GM12875 (cell line): ENCODE measurements at regions not wholly inside any gene's neighbourhood (a gene's known extent, or its start where the extent isn't known, plus 50 kb on each side); places are given as distances from the start of the nearest gene placed in this dataset.

ENCODE experiments used
- H3K4me3 ChIP-seq: one replicate; pipeline ENCODE4 v1.5.1; 2011; ENCODE audit warnings: low read depth, low read length, control low read depth
- TF ChIP-seq, protein P1 (sequence below): IDR thresholded peaks from 2 replicates; pipeline ENCODE4 v1.5.1; 2011; ENCODE audit warnings: low read depth, mild to moderate bottlenecking, control low read depth, inconsistent platforms, low read length, moderate library complexity, borderline replicate concordance; ENCODE audit not compliant: insufficient read depth

DNA sequence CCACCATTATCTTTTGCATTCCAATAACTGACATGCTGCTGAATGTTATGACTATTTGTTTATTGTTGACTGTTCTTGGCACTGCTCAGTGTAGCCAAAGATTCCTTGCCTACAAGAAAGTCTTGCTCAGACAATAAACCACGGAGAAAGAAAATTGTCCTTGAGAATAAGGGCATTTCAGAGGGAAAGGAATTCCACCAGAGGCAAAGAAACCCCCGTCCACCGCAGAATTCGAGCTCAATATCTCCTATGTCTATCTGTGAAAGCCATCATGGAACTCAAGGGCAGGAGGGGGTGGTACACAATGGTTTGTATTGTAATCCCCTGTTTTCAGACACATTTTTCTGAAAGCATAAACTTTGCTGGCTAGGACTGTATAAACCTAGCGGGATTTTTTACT, 70.3 kb upstream of the ADAMTS16 start:
- H3K4me3 ChIP-seq: no peak overlapping the region
- TF ChIP-seq, protein P1, sequence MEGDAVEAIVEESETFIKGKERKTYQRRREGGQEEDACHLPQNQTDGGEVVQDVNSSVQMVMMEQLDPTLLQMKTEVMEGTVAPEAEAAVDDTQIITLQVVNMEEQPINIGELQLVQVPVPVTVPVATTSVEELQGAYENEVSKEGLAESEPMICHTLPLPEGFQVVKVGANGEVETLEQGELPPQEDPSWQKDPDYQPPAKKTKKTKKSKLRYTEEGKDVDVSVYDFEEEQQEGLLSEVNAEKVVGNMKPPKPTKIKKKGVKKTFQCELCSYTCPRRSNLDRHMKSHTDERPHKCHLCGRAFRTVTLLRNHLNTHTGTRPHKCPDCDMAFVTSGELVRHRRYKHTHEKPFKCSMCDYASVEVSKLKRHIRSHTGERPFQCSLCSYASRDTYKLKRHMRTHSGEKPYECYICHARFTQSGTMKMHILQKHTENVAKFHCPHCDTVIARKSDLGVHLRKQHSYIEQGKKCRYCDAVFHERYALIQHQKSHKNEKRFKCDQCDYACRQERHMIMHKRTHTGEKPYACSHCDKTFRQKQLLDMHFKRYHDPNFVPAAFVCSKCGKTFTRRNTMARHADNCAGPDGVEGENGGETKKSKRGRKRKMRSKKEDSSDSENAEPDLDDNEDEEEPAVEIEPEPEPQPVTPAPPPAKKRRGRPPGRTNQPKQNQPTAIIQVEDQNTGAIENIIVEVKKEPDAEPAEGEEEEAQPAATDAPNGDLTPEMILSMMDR: no peak

DNA sequence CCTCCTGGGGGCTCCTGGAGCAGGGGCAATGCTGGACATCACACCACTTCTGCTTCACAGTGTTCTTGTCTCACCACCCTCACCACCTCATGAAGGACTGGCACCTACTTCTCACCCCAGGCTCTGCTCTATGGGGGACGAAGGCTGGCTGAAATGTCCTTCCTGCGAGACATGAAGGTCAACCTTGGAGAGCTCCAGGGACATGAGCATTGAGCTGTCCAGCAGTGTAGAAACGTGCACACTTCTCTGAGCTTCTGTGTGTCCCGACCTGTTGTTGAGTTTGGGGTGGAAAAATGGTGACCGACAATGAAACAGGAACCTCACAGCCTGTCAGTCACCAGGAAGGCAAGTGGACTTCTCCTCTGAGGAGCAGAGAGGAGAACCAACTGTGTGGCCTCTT, 68.6 kb upstream of the ADAMTS16 start:
- TF ChIP-seq, protein P1: no peak
- H3K4me3 ChIP-seq: no peak overlapping the region

DNA sequence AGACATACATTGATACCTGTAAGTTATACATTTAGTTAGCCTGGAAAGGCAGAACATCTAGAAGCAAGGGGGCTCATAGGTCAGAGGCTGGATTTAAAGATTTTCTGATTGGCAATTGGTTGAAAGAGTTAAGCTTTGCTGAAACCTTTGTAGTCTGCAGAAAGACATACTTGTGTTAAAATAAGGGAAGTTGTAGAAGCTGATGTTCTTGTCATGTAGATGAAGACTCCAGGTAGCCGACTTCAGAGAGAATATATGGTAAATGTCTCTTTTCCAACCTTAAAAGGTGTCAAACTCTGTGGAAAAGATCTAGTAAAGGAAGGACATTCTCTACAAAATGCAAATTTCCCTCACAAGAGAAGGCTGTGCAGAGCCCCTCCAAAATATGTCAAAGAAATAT, 62.9 kb upstream of the ADAMTS16 start:
- TF ChIP-seq, protein P1: no peak
- H3K4me3 ChIP-seq: no peak overlapping the region

DNA sequence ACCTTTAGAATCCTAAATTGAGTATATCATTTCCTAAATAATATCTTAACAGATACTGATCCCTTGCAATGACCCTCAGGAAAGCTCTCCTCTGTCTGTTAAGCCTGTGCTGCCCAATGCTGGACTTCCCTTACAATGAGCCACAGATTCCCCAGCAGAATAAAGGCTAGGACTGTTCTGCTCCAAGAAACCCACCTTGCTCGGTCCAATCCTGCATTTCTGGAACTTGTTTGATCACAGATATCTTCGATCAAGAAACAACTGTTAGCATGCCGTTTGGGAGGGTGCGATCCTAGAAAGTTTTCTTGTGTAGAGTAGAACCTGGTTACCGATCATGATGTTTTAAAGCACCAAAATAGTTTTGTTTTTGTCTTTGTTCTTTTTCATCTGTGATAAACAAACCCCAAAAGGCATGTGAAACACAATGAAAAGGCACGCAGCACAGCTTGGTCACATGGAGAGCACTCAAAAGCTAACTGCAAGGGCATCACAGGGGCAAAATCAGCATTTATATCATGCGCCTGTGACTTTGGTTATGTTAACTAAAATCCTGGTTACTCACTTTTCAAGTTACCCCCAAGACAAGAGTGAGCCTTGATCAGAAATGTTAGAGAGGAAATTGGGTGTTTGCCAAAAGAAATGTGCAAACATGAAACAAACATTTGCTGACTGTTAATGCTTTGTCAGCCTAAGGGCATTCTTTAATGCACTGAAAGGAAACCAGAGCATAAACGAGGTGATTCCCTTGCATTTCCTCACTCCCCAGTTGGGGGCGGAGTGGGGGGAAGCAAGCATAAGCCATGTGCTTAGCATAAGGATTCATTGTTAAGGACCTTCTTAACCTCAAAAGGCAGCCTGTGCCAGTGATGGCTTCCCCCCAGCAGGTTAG, 61.9 kb upstream of the ADAMTS16 start:
- H3K4me3 ChIP-seq: no peak overlapping the region
- TF ChIP-seq, protein P1: no peak

DNA sequence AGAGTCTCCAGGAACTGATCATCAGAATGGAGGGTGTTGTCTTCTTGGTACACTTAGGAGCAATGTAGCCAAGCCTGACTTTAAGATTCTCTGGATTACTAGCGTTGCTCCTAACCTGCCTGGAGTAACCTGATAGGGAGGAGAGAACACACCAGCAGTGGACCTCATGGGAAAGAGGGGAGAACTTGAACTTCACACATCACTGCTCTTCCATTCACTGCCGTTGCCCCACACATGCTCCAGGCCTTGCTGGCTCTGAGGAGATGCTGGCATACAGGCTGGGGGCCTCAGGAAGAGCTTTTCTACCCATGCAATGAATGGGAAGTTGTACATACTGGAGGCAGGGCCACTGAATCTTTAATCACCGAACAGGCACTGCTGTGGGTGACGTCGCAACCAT, 60.3 kb upstream of the ADAMTS16 start:
- no peak overlapping the region for H3K4me3 ChIP-seq
- TF ChIP-seq, protein P1: no peak

DNA sequence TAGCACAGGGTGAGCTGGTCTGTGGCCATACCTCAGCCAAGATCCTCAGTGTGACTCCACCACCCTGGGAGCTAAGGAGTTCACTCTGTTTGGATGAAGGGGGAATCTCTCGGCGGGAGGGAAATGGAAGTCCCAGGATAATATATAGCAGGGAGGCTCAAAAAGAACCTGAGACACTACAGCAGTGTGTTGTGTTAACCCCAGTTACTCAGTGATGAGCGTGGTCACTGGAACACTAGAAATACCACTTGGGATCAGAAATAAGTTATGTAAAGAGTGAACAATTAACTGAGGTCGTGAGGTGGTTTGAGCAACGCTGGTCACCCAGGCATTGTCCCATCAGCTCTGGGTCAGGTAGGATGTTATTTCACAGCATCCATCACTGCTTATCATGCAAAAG, 59.3 kb upstream of the ADAMTS16 start:
- H3K4me3 ChIP-seq: no peak overlapping the region
- TF ChIP-seq, protein P1: no peak

DNA sequence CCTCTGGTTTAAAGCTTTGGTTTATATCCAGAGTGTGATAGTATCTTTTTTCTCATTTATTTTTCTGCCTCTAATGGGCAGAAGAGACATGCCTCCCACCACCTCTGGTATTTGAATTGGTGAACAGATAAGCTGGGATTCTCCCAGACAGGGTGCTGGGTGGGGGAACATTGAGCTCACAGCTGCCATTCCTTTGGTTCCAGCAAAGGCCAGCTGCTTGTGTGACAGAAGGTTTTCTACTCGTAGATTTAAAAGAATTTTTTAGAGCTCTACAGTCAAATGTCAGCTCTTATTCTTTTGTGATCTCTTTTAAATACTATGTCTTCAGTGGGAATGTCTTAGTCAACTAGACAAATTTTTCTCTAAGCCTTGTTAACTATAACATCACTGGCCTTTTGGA, 54.7 kb upstream of the ADAMTS16 start:
- H3K4me3 ChIP-seq: no peak overlapping the region
- TF ChIP-seq, protein P1: no peak
